ENCODE measurements at regions not wholly inside any gene's neighbourhood (a gene's known extent, or its start where the extent isn't known, plus 50 kb on each side); places are given as distances from the start of the nearest gene placed in this dataset.

- H3K4me3 ChIP-seq (ENCODE audit: low read length): no peak overlapping the region
- no peak for DNase-seq (ENCODE audit: low read depth, low spot score)
Observed at GRCh38 chr11:30749268-30749667, 163.1 kb upstream of the MPPED2 start.

- H3K4me3 ChIP-seq (ENCODE audit: low read length): no peak overlapping the region
Observed at GRCh38 chr11:30741039-30741550, 154.9 kb upstream of the MPPED2 start.

GRCh38 chr11:30740091-30740490 is 153.9 kb upstream of the MPPED2 start:
- no peak overlapping the region for H3K4me3 ChIP-seq (ENCODE audit: low read length)
- DNase-seq (ENCODE audit: low read depth, low spot score): no peak

More at GRCh38 chr11:30741039-30741550, 154.9 kb upstream of the MPPED2 start:
- DNase-seq (ENCODE audit: low read depth, low spot score): no peak

GRCh38 chr11:30735946-30736345 is 149.8 kb upstream of the MPPED2 start:
- DNase-seq (ENCODE audit: low read depth, low spot score): no peak

GRCh38 chr11:30733748-30734147 is 147.6 kb upstream of the MPPED2 start:
- DNase-seq (ENCODE audit: low read depth, low spot score): no peak
- H3K4me3 ChIP-seq (ENCODE audit: low read length): no peak overlapping the region

More at GRCh38 chr11:30735946-30736345, 149.8 kb upstream of the MPPED2 start:
- no peak overlapping the region for H3K4me3 ChIP-seq (ENCODE audit: low read length)

GRCh38 chr11:30730011-30730410 is 143.9 kb upstream of the MPPED2 start:
- H3K4me3 ChIP-seq (ENCODE audit: low read length): no peak overlapping the region
- DNase-seq (ENCODE audit: low read depth, low spot score): no peak

- DNase-seq (ENCODE audit: low read depth, low spot score): no peak
Observed at GRCh38 chr11:30729187-30729713, 143.1 kb upstream of the MPPED2 start.

GRCh38 chr11:30725645-30726195 is 139.6 kb upstream of the MPPED2 start:
- H3K4me3 ChIP-seq (ENCODE audit: low read length): no peak overlapping the region
- no peak for DNase-seq (ENCODE audit: low read depth, low spot score)

More at GRCh38 chr11:30729187-30729713, 143.1 kb upstream of the MPPED2 start:
- no peak overlapping the region for H3K4me3 ChIP-seq (ENCODE audit: low read length)

GRCh38 chr11:30724274-30724673 is 138.1 kb upstream of the MPPED2 start:
- no peak overlapping the region for H3K4me3 ChIP-seq (ENCODE audit: low read length)
- no peak for DNase-seq (ENCODE audit: low read depth, low spot score)

- DNase-seq (ENCODE audit: low read depth, low spot score): no peak
- no peak overlapping the region for H3K4me3 ChIP-seq (ENCODE audit: low read length)
Observed at GRCh38 chr11:30719371-30719770, 133.2 kb upstream of the MPPED2 start.

- no peak overlapping the region for H3K4me3 ChIP-seq (ENCODE audit: low read length)
- DNase-seq (ENCODE audit: low read depth, low spot score): no peak
Observed at GRCh38 chr11:30717641-30718040, 131.5 kb upstream of the MPPED2 start.

GRCh38 chr11:30717009-30717408 is 130.9 kb upstream of the MPPED2 start:
- H3K4me3 ChIP-seq (ENCODE audit: low read length): no peak overlapping the region
- no peak for DNase-seq (ENCODE audit: low read depth, low spot score)

- no peak overlapping the region for H3K4me3 ChIP-seq (ENCODE audit: low read length)
- no peak for DNase-seq (ENCODE audit: low read depth, low spot score)
Observed at GRCh38 chr11:30712749-30713148, 126.6 kb upstream of the MPPED2 start.

- no peak for DNase-seq (ENCODE audit: low read depth, low spot score)
- no peak overlapping the region for H3K4me3 ChIP-seq (ENCODE audit: low read length)
Observed at GRCh38 chr11:30710221-30710620, 124.1 kb upstream of the MPPED2 start.

GRCh38 chr11:30707110-30707509 is 121.0 kb upstream of the MPPED2 start:
- no peak for DNase-seq (ENCODE audit: low read depth, low spot score)
- H3K4me3 ChIP-seq (ENCODE audit: low read length): no peak overlapping the region

- no peak overlapping the region for H3K4me3 ChIP-seq (ENCODE audit: low read length)
- no peak for DNase-seq (ENCODE audit: low read depth, low spot score)
Observed at GRCh38 chr11:30705913-30706675, 119.9 kb upstream of the MPPED2 start.

- H3K4me3 ChIP-seq (ENCODE audit: low read length): no peak overlapping the region
- no peak for DNase-seq (ENCODE audit: low read depth, low spot score)
Observed at GRCh38 chr11:30698425-30698824, 112.3 kb upstream of the MPPED2 start.

- DNase-seq (ENCODE audit: low read depth, low spot score): no peak
Observed at GRCh38 chr11:30697032-30697431, 110.9 kb upstream of the MPPED2 start.

GRCh38 chr11:30684772-30685171 is 98.6 kb upstream of the MPPED2 start:
- no peak for DNase-seq (ENCODE audit: low read depth, low spot score)
- H3K4me3 ChIP-seq (ENCODE audit: low read length): no peak overlapping the region

More at GRCh38 chr11:30697032-30697431, 110.9 kb upstream of the MPPED2 start:
- H3K4me3 ChIP-seq (ENCODE audit: low read length): no peak overlapping the region

GRCh38 chr11:30683176-30683575 is 97.0 kb upstream of the MPPED2 start:
- DNase-seq (ENCODE audit: low read depth, low spot score): no peak
- no peak overlapping the region for H3K4me3 ChIP-seq (ENCODE audit: low read length)
